B cell (primary cell): ENCODE measurements at regions not wholly inside any gene's neighbourhood (a gene's known extent, or its start where the extent isn't known, plus 50 kb on each side); places are given as distances from the start of the nearest gene placed in this dataset.
A peak's percentile ranks its signal among the peaks of the same experiment; 100 is the strongest.

Experiments used
- ATAC-seq: fragments of 200-7000 bp; cut with Tn5 transposase; one replicate; pipeline ENCODE4 v1.10.0; 2021; ENCODE audit warnings: low read depth, mild to moderate bottlenecking, moderate number of reproducible peaks, moderate library complexity
- CTCF ChIA-PET: fragments of 350-600 bp; sonication (Branson Sonifier 250); formaldehyde crosslinking; loops from one replicate; lab custom pipeline; 2021; ENCODE audit warnings: antibody characterized with exemption, inconsistent platforms; lab: Charles Lee
- POLR2A ChIA-PET: fragments of 350-600 bp; sonication (Branson Sonifier 250); formaldehyde crosslinking; loops from one replicate; lab custom pipeline; 2021; ENCODE audit warnings: antibody characterized with exemption; lab: Charles Lee
- DNase-seq: peaks from one replicate; pipeline ENCODE4 v3.0.0; 2013
- H2AFZ ChIP-seq: 2 replicates; pipeline ENCODE4 v1.6.1; 2012; ENCODE audit warnings: mild to moderate bottlenecking, low read depth, low read length; ENCODE audit not compliant: insufficient read depth, poor library complexity, severe bottlenecking
- H3K27ac ChIP-seq, 2 donors: 1 replicate in 1 of 2; 2 replicates in 1 of 2; pipeline ENCODE4 v1.5.1; 2012 to 2013; ENCODE audit warnings: low read length in 2 of 2, mild to moderate bottlenecking in 2 of 2, moderate library complexity in 1 of 2
- H3K27me3 ChIP-seq, 4 experiments: fragments of 200-600 bp in 1 of 4; sonication (generic) in 1 of 4; replicated peaks in 1 of 4; 1 replicate in 2 of 4; 2 replicates in 2 of 4; pipeline versions ENCODE4 v1.6.1 to v1.7.0; 2013 to 2016; ENCODE audit warnings: low read length in 3 of 4, mild to moderate bottlenecking in 2 of 4, mixed read lengths in 1 of 4, moderate library complexity in 1 of 4; ENCODE audit not compliant: insufficient read depth in 4 of 4, control insufficient read depth in 3 of 4; ENCODE audit errors: control extremely low read depth in 1 of 4
- H3K36me3 ChIP-seq, 2 experiments: replicated peaks in 1 of 2; 1 replicate in 1 of 2; 2 replicates in 1 of 2; pipeline versions ENCODE4 v1.6.1 to v1.7.1; 2013; ENCODE audit warnings: low read length in 1 of 2; ENCODE audit not compliant: insufficient read depth in 2 of 2, control insufficient read depth in 1 of 2; ENCODE audit errors: control extremely low read depth in 1 of 2, extremely low read depth in 1 of 2
- H3K4me1 ChIP-seq, 2 donors: fragments of 200-600 bp in 1 of 2; sonication (generic) in 1 of 2; 1 replicate in 1 of 2; 2 replicates in 1 of 2; pipeline versions ENCODE4 v1.5.1 to v1.6.1; 2013 to 2017; ENCODE audit warnings: low read length in 2 of 2; ENCODE audit not compliant: control insufficient read depth in 2 of 2, insufficient read depth in 2 of 2
- H3K4me2 ChIP-seq: replicated peaks from 2 replicates; pipeline ENCODE3; 2012; ENCODE audit warnings: mild to moderate bottlenecking, low read depth, low read length; ENCODE audit not compliant: poor library complexity, severe bottlenecking
- H3K4me3 ChIP-seq, 5 experiments: fragments of 200-600 bp in 1 of 5; sonication (generic) in 1 of 5; 1 replicate in 3 of 5; 2 replicates in 2 of 5; pipeline versions ENCODE4 v1.5.1 to v1.7.0; 2011 to 2016; ENCODE audit warnings: low read length in 4 of 5, mild to moderate bottlenecking in 4 of 5, low read depth in 2 of 5, control low read depth in 1 of 5, moderate library complexity in 1 of 5; ENCODE audit not compliant: insufficient read depth in 1 of 5; ENCODE audit errors: control extremely low read depth in 1 of 5, extremely low read depth in 1 of 5
- H3K79me2 ChIP-seq: fragments of 200-600 bp; sonication (generic); one replicate; pipeline ENCODE4 v1.6.0; 2016; ENCODE audit warnings: low read length; ENCODE audit not compliant: control insufficient read depth, insufficient read depth
- H3K9ac ChIP-seq: fragments of 200-600 bp; sonication (generic); 2 replicates; pipeline ENCODE4 v1.6.1; 2017; ENCODE audit warnings: mild to moderate bottlenecking, low read length, moderate library complexity
- H3K9me3 ChIP-seq, 3 donors: one replicate each; pipeline versions ENCODE4 v1.6.1 to v1.7.1; 2013; ENCODE audit warnings: low read length in 2 of 3; ENCODE audit not compliant: control insufficient read depth in 2 of 3, insufficient read depth in 1 of 3; ENCODE audit errors: control extremely low read depth in 1 of 3
- H4K20me1 ChIP-seq: 2 replicates; pipeline ENCODE4 v1.6.0; 2012; ENCODE audit warnings: mild to moderate bottlenecking, low read length; ENCODE audit not compliant: insufficient read depth, control insufficient read depth, poor library complexity, severe bottlenecking
- H3K27ac Mint-ChIP-seq: one replicate; pipeline ENCODE4 v1.8.0; 2021; ENCODE audit warnings: mixed read lengths
- H3K27me3 Mint-ChIP-seq: one replicate; pipeline ENCODE4 v1.8.0; 2021; ENCODE audit warnings: mixed read lengths
- H3K4me1 Mint-ChIP-seq: one replicate; pipeline ENCODE4 v1.8.0; 2021; ENCODE audit warnings: mixed read lengths
- H3K4me3 Mint-ChIP-seq: one replicate; pipeline ENCODE4 v1.8.0; 2021; ENCODE audit warnings: mixed read lengths
- H3K9me3 Mint-ChIP-seq: one replicate; pipeline ENCODE4 v1.8.0; 2022; ENCODE audit warnings: mixed read lengths; ENCODE audit not compliant: insufficient read depth
- CTCF ChIP-seq: fragments of 200-600 bp; IDR thresholded peaks from one replicate; pipeline ENCODE4 v1.8.0; 2022; ENCODE audit warnings: antibody characterized with exemption, mild to moderate bottlenecking
- EZH2 ChIP-seq: IDR thresholded peaks from 2 replicates; pipeline ENCODE4 v1.6.1; 2012; ENCODE audit warnings: borderline replicate concordance, low read depth, mild to moderate bottlenecking, moderate library complexity, low read length; ENCODE audit not compliant: insufficient read depth, poor library complexity, severe bottlenecking
- WGBS: methylation state at CpG from one replicate; pipeline ENCODE4 v1.1.5; 2013; ENCODE audit warnings: missing lambda C conversion rate; ENCODE audit not compliant: insufficient coverage; 5-methylcytosine and 5-hydroxymethylcytosine counted together
- intact Hi-C: fragments of 100-400 bp; cut with micrococcal nuclease; formaldehyde crosslinking; loops from one replicate; pipeline ENCODE4 v1.10.0; 2022

- Histone ChIP-seq H3K79me2 (no peaks in the 10 kb centered on the region), H2AFZ (no peak overlapping the region), H3K36me3 (no peaks in the 10 kb centered on the region), H4K20me1 (no peaks in the 10 kb centered on the region), H3K9me3 (no peaks in the 10 kb centered on the region), H3K27me3 (no peaks in the 10 kb centered on the region), H3K9ac (no peak overlapping the region), H3K4me3 (no peak overlapping the region), H3K4me2 (no peak overlapping the region), H3K27ac (no peak overlapping the region), H3K4me1 (peaks cover 10 to 18% of the 10 kb centered on the region in 2 donors)
- CTCF ChIA-PET: no interaction called here
- POLR2A ChIA-PET: no interaction called here
- TF ChIP-seq CTCF: no peak
- TF ChIP-seq EZH2: no peak
- WGBS: 94% methylated on average over 2 of the region's 5 CpGs
- Mint-ChIP-seq H3K4me3 (no peak overlapping the region), H3K27me3 (peaks cover 4% of the 10 kb centered on the region), H3K27ac (no peak overlapping the region), H3K9me3 (no peaks in the 10 kb centered on the region), H3K4me1 (peaks cover 21% of the 10 kb centered on the region)
- DNase-seq: no peak
- ATAC-seq: no peak
- intact Hi-C loops: no loop called here
These were observed 75.6 kb downstream of the XCL2 start for GRCh38 chr1:168468042-168468809.

- peaks cover 21% of the 10 kb centered on the region for H3K4me1 Mint-ChIP-seq
- Histone ChIP-seq H2AFZ (no peak overlapping the region), H3K9me3 (peaks cover 0 to 3% (median 0%) of the 10 kb centered on the region in 3 donors), H3K27me3 (no peaks in the 10 kb centered on the region), H3K4me2 (peak overlapping the region; percentile 21), H4K20me1 (no peaks in the 10 kb centered on the region), H3K9ac (no peak overlapping the region), H3K4me3 (no peak overlapping the region), H3K27ac (no peak overlapping the region), H3K79me2 (no peaks in the 10 kb centered on the region), H3K36me3 (no peaks in the 10 kb centered on the region), H3K4me1 (peaks cover 10 to 18% of the 10 kb centered on the region in 2 donors)
- TF ChIP-seq CTCF (no peak), EZH2 (no peak)
- no peak for DNase-seq
- peaks cover 4% of the 10 kb centered on the region for H3K27me3 Mint-ChIP-seq
- intact Hi-C loops: no loop called here
- no peak for ATAC-seq
- H3K9me3 Mint-ChIP-seq: no peaks in the 10 kb centered on the region
- ChIA-PET CTCF (no interaction called here), POLR2A (no interaction called here)
- no peak overlapping the region for H3K27ac Mint-ChIP-seq
- no peak overlapping the region for H3K4me3 Mint-ChIP-seq
- WGBS: 0% methylated on average over 1 of the region's 3 CpGs
These were observed 76.3 kb downstream of the XCL2 start for GRCh38 chr1:168467452-168467851.
